ENCODE measurements at regions not wholly inside any gene's neighbourhood (a gene's known extent, or its start where the extent isn't known, plus 50 kb on each side); places are given as distances from the start of the nearest gene placed in this dataset.
"Not testable (repeated sequence)": the region's sequence is repeated elsewhere in the genome, so short reads cannot be mapped to it uniquely, and the experiment has no call there.

- not testable (repeated sequence) for DNase-seq
These were observed 563.8 kb downstream of the RWDD3 start for GRCh38 chr1:95797761-95798160.

DNA sequence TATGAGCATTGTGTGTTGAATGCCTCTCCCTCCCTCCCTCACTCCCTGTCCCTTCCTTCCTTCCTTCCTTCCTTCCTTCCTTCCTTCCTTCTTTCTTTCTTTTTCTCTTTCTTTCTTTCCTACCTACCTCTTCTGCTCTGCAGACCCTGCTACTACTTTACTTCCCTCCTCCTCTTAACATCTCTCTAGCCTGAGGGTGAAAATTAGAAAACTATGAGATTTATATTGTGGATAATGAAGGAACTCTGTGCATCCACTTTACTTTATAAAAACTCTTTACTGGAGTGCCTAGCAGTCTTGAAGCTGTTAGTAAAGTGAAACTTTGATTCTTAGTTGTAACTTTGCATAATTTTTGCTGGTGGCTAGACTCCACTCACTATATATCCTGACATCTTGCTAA is 572.2 kb downstream of the RWDD3 start:
- no peak for DNase-seq

DNA sequence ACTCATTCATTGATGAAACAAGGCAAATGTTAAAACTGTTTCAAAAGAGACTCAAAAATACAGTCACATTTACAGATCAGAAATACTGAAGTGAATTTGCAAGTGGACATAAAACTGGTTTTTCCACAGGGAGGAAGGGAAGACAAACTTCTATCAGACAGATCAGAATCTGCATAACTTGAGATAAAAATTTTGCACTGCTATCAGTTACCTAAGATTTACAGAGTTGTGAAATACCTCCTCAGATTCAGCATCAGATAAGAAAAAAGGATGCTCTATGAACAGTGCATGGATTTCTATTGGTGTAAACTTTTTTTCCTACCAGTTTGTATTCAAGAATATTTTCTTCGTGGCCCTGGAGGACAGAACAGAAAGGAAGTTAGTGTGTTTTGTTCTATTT is 575.4 kb downstream of the RWDD3 start:
- DNase-seq = no peak

- DNase-seq = peak; percentile 1
These were observed 581.5 kb downstream of the RWDD3 start for GRCh38 chr1:95815511-95815910.

- DNase-seq = peak; percentile 11
These were observed 595.5 kb downstream of the RWDD3 start for GRCh38 chr1:95829556-95829955.

DNA sequence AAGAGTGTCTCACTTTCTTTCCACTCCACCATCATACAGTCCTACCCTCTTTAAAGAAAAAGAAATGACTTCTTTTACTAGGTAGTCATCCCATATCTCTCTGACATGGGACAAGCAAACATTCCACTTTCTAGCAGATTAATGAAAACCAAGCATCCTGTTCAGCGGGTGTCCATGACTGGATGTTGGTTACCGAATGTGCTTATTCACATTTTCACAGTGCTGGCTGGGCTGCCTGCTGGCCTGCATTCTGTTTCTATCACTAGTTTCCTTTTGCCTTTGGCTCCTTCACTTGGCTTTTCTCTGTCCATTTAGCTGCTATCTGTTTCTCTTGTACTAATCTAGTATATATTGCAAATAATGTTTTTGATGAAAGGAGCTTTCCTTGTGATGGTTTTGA is 598.4 kb downstream of the RWDD3 start:
- DNase-seq = no peak

GRCh38 chr1:95849439-95849838 is 615.4 kb downstream of the RWDD3 start:
- DNase-seq = no peak

GRCh38 chr1:95850165-95850649 is 616.2 kb downstream of the RWDD3 start:
- no peak for DNase-seq

DNA sequence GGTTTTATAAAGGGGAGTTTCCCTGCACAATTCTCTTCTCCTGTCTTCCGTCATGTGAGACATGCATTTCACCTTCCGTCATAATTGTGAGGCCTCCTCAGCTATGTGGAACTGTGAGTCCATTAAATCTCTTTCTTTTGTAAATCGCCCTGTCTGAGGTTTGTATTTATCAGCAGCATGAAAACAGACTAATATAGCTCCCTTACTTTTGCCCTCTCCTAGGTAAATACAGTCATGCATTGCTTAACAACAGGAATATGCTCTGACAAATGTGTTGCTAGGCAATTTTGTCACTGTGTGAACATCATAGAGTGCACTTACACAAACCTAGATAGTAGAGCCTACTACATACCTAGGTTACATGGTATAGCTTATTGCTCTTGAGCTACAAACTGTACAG is 616.8 kb downstream of the RWDD3 start:
- no peak for DNase-seq

DNA sequence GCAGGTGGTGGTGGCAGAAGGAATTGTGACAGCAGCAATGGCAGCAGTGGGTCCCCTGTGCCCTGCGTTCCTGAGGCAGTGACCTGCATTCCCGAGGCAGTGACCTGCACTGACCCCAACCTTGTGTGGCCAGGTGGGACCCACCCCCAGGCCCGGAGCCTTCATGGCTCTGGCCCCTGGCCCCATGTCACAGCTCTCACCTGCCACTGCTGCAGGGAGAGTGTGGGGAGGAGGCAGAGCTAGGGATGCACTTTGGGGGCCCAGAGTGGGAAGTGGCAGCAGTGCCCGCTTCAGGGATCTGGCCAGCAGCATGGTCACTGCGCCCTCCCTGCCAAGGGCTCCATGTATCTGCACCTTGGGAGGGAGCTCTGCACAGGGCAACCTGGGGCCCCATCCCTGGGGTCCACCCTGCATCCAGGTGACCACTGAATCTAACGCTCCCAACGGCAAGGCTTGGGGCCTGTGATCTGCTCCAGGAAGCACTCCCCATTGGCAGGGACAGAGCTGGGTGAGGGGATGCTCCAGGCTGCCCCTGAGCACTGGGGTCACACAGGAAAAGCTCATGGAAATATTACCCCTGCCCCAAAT is 618.6 kb downstream of the RWDD3 start:
- DNase-seq = no peak

DNA sequence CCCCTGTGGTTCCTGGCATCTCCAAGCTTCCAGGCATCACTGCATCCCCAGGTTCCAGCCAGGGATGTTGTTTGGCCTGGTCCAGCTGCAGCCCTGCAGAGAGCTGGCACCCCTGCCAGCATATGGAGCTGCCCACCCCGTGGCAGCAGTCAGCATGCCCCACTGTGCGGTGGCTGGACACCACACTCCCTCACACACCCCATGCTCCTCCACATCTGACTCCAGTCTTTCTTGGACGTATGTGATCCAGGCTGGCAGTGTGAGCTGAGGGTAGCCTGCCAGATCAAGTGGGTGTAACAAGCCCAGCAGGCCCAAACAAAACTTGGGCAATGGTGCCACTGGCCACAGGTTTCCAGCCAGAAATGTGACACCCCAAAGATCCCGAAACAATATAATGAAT is 620.4 kb downstream of the RWDD3 start:
- DNase-seq = no peak

- DNase-seq = no peak
These were observed 629.1 kb downstream of the RWDD3 start for GRCh38 chr1:95863086-95863485.

DNA sequence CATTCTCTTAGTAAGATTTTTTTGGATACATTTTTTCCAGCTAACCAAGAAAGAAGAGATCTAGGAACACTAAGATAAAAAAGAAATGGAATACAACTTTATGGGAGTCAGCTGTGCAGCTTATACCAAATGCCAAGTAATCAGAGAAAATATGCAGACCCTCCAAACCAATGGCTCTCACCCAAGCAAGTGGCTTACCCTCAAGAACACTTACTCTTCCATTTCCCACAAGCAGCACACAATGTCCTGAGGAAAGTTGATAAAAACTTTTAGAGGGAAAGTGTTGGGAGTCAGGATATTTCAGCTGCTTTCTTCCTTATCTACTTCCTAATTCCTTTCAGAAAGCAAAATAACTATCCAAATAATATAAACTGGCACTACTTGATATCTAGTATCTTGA is 631.8 kb downstream of the RWDD3 start:
- DNase-seq = no peak

DNA sequence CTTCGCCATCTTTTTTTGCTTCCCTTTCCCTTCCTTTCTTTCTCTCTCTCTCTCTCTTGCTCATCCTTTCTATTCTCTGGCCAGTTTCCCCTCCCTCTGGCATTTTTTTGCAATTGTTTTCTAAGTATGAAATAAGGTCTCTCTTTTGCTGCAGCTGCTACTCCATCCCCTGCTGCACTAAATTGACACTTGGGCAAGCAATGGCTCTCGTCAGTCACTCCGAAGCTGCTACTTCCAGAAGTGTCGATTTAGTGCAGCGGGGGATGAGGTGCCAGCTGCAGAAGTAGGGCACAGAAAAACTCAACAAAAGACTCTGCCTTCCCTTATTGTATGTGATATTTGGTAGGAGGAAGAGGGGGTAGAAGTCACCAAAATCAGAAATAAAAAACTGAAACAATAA is 642.3 kb downstream of the RWDD3 start:
- DNase-seq = no peak

- DNase-seq = no peak
These were observed 645.6 kb downstream of the RWDD3 start for GRCh38 chr1:95879498-95880050.

DNA sequence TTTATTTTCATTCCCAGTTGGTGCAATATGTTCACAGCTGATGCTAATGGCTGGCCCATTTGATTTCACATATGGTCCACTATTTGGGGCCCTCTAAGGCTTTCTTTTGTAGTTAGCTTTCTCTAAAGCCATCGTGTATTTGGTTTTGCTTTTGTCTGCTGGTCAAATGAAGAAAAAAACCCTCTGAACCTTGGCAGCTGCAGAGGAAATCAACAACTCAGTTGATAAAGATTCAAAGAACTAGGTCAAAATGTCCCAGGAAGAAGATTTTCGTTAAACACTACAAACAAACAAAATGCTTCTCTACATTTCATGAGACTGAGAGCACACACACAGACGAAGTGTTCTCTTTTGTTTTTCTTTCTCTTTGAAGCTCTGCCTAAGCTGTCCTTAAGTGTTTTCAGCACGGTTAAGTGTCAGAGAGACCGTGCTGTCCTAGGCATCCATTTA is 655.0 kb downstream of the RWDD3 start:
- DNase-seq = no peak

- no peak for DNase-seq
These were observed 655.4 kb downstream of the RWDD3 start for GRCh38 chr1:95889400-95889799.

- DNase-seq = no peak
These were observed 659.9 kb downstream of the RWDD3 start for GRCh38 chr1:95893921-95894320.

DNA sequence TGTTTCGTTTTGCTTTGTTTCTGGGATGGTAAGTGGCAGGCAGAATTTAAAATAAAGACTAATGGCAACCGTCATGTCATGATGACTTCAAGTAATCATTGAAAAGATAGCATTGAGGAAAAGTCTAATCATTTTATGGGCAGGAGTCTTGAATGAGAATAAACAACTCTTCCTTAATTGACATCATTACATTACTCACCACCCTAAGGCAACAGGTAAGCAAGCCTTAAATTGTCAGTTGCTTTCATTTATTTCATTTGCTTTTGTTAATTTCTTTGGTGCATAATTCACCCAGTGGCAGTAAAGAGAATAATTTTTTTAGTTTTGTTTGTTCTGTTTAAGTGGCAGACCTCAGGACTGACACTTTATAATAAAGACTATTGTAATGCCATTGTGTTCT is 669.0 kb downstream of the RWDD3 start:
- peak; percentile 9 for DNase-seq

GRCh38 chr1:95905818-95906395 is 671.9 kb downstream of the RWDD3 start:
- no peak for DNase-seq

DNA sequence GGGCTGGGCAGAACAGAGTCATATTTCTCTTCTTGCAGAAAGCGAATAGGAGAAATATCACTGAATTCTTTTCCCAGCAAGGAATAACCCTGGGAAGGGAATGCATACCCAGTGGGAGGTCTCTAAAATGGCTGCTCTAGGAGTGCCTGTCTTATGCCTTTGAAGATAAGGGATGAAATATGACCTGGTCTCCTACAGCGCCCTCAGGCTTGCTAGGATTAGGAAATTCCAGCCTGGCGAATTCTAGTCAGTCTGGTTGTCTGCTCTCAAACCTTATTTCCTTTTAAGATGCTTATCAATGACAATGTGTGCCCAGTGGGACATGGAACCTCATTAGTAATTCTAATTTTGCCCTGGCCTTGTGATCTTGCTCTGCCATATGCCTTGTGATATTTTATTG is 677.7 kb downstream of the RWDD3 start:
- DNase-seq = peak; percentile 2

DNA sequence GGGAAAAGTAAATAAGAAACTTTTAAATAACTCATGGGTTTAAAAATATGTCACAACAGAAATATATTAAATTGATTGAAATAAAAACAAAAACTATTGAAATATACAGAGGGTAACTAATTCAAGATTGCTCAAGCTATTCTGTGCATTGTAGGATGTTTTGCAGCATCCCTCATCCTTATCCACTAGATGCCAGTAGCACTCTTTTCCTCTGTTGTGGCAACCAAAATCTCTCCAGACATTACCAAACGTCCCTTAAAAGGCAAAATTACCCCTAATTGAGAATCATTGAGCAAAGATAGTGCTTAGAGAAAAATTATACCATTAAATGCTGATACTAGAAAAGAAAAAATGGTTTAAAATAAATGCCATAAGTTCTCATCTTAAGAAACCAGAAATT is 682.6 kb downstream of the RWDD3 start:
- peak; percentile 55 for DNase-seq

- DNase-seq = no peak
These were observed 690.7 kb downstream of the RWDD3 start for GRCh38 chr1:95924684-95925083.

GRCh38 chr1:95926331-95926730 is 692.3 kb downstream of the RWDD3 start:
- DNase-seq = no peak

DNA sequence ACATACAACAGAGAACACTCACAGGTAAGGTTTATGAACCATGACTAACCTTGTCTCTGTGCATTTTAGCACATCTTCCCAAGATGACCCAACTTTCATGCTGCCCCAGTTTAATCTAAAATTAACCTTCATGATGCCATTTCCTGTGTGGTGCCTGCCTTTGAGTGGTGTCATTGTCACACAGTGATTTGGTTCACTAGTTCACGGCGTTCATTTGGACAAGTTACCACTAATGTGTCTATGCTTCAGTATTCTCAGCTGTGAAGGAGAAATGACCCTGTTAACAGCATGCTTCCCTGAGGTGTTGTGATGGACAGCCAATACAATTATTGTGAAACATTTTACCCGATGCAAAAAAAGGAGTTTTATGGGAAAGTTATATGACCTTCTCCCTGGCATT is 693.1 kb downstream of the RWDD3 start:
- no peak for DNase-seq
